ENCODE measurements at regions not wholly inside any gene's neighbourhood (a gene's known extent, or its start where the extent isn't known, plus 50 kb on each side); places are given as distances from the start of the nearest gene placed in this dataset.
A peak's percentile ranks its signal among the peaks of the same experiment; 100 is the strongest.

- TF ChIP-seq CTCF (conservative IDR thresholded peaks at IDR 0.05; ENCODE audit: low read depth, low read length): peak; percentile 36; the same call in 1 of the 2 replicates
- no peak for TF ChIP-seq EZH2phosphoT487 (IDR thresholded peaks at IDR 0.05; ENCODE audit: borderline replicate concordance, low read length)
- no peak for TF ChIP-seq EZH2 (IDR thresholded peaks at IDR 0.05; ENCODE audit: low read length, unreplicated experiment)
Observed at GRCh38 chr3:118636841-118637240, 397.8 kb downstream of the IGSF11 start.

All from PC-3 (cell line).